GM18870 (cell line): ENCODE measurements at regions not wholly inside any gene's neighbourhood (a gene's known extent, or its start where the extent isn't known, plus 50 kb on each side); places are given as distances from the start of the nearest gene placed in this dataset.

Experiments
- ATAC-seq: cut with Tn5 transposase; IDR thresholded peaks from one replicate; pipeline ENCODE4 v1.9.1; 2021; ENCODE audit warnings: moderate library complexity; ENCODE audit not compliant: unreplicated experiment

- no peak for ATAC-seq
These were observed 59.4 kb upstream of the KHDRBS2 start for GRCh38 chr6:62345446-62345845.

- ATAC-seq = no peak
These were observed 58.8 kb upstream of the KHDRBS2 start for GRCh38 chr6:62344850-62345249.

- no peak for ATAC-seq
These were observed 52.5 kb upstream of the KHDRBS2 start for GRCh38 chr6:62338477-62338876.
